Panc1 (cell line): ENCODE measurements at regions not wholly inside any gene's neighbourhood (a gene's known extent, or its start where the extent isn't known, plus 50 kb on each side); places are given as distances from the start of the nearest gene placed in this dataset.
A peak's percentile ranks its signal among the peaks of the same experiment; 100 is the strongest.

Source experiments
- ATAC-seq: fragments of 200-7000 bp; cut with Tn5 transposase; 2 replicates; pipeline ENCODE4 v1.9.1; 2020; ENCODE audit warnings: mild to moderate bottlenecking, moderate library complexity
- BruUV-seq: library from RNA; stranded (reverse); fragments of 400-500 nt; replicated peaks from 2 replicates; lab custom pipeline; 2021; lab: Mats Ljungman, UMichigan
- CTCF ChIA-PET: fragments of 300-600 bp; sonication (Branson Sonifier 250); formaldehyde crosslinking; loops from one replicate; lab custom pipeline; 2022; ENCODE audit warnings: antibody characterized with exemption; lab: Charles Lee
- POLR2A ChIA-PET: fragments of 300-600 bp; sonication (Branson Sonifier 250); formaldehyde crosslinking; loops from one replicate; lab custom pipeline; 2022; ENCODE audit warnings: antibody characterized with exemption; lab: Charles Lee
- DNase-seq: peaks from one replicate; pipeline ENCODE4 v3.0.0-alpha.2; 2010; ENCODE audit warnings: low read depth, low spot score
- H3K27ac ChIP-seq: 2 replicates; pipeline ENCODE4 v1.5.1; 2011; ENCODE audit warnings: mild to moderate bottlenecking, low read length, inconsistent platforms
- H3K27me3 ChIP-seq: fragments of 200-500 bp; sonication (Bioruptor generic); 2 replicates; pipeline ENCODE4 v1.6.0; 2014; ENCODE audit warnings: low read length, inconsistent platforms; ENCODE audit not compliant: control insufficient read depth, insufficient read depth
- H3K36me3 ChIP-seq: fragments of 200-500 bp; sonication (Bioruptor generic); 2 replicates; pipeline ENCODE4 v1.5.1; 2014; ENCODE audit warnings: inconsistent platforms, mild to moderate bottlenecking, low read length, moderate library complexity; ENCODE audit not compliant: control insufficient read depth, insufficient read depth
- H3K4me1 ChIP-seq: 2 replicates; pipeline ENCODE4 v1.5.1; 2011; ENCODE audit warnings: inconsistent platforms, mild to moderate bottlenecking, low read length, moderate library complexity; ENCODE audit not compliant: control insufficient read depth, insufficient read depth
- H3K4me3 ChIP-seq, 2 experiments: 2 replicates each; pipeline ENCODE4 v1.5.1; 2011 to 2012; ENCODE audit warnings: low read depth in 2 of 2, low read length in 2 of 2, mild to moderate bottlenecking in 2 of 2, inconsistent platforms in 1 of 2, moderate library complexity in 1 of 2
- H3K9me3 ChIP-seq: fragments of 200-500 bp; sonication (Bioruptor generic); 2 replicates; pipeline ENCODE4 v1.5.1; 2014; ENCODE audit warnings: low read depth, mild to moderate bottlenecking, inconsistent platforms, low read length, moderate library complexity; ENCODE audit not compliant: control insufficient read depth, insufficient read depth
- CTCF ChIP-seq: fragments of 450-650 bp; IDR thresholded peaks from 2 replicates; pipeline ENCODE4 v1.5.1; 2017; ENCODE audit warnings: mild to moderate bottlenecking
- POLR2AphosphoS5 ChIP-seq: IDR thresholded peaks from 2 replicates; pipeline ENCODE4 v1.6.1; 2012; ENCODE audit warnings: mild to moderate bottlenecking, low read depth, low read length, moderate library complexity
- REST ChIP-seq, 2 experiments: IDR thresholded peaks; 2 replicates each; pipeline ENCODE4 v1.6.1; 2011 to 2012; ENCODE audit warnings: low read depth in 2 of 2, control low read depth in 1 of 2, low read length in 1 of 2, mild to moderate bottlenecking in 1 of 2, moderate library complexity in 1 of 2; ENCODE audit not compliant: insufficient read depth in 1 of 2
- SIN3A ChIP-seq: IDR thresholded peaks from 2 replicates; pipeline ENCODE4 v1.6.1; 2012; ENCODE audit warnings: low read depth, mild to moderate bottlenecking, low read length, moderate library complexity, borderline replicate concordance; ENCODE audit not compliant: insufficient read depth
- TCF7L2 ChIP-seq: IDR thresholded peaks from 2 replicates; pipeline ENCODE4 v1.6.1; 2011; ENCODE audit warnings: mild to moderate bottlenecking, low read depth, low read length, inconsistent platforms
- in situ Hi-C: cut with HindIII; loops from 2 replicates; pipeline ENCODE4 v1.10.0; 2016; ENCODE audit warnings: low sequenced_read_pairs, low pct_unique_long_range_greater_than_20kb
- intact Hi-C: fragments of 100-400 bp; cut with micrococcal nuclease; formaldehyde crosslinking; loops from one replicate; pipeline ENCODE4 v1.10.0; 2022; ENCODE audit not compliant: unreplicated experiment

GRCh38 chr22:25405841-25406509, 158.5 kb upstream of the GRK3 start:
- Histone ChIP-seq H3K27me3 (no peaks in the 10 kb centered on the region), H3K9me3 (no peaks in the 10 kb centered on the region), H3K36me3 (no peaks in the 10 kb centered on the region), H3K4me3 (peak overlapping the region; percentile 55 to 65), H3K27ac (peak overlapping the region; percentile 84), H3K4me1 (peaks cover 25% of the 10 kb centered on the region)
- intact Hi-C loops (no loop called here), in situ Hi-C loops (no loop called here)
- DNase-seq (no peak), ATAC-seq (no peak)
- CTCF ChIA-PET = no interaction called here
- POLR2A ChIA-PET = no interaction called here
- no peak for TF ChIP-seq SIN3A
- no peak for TF ChIP-seq TCF7L2
- TF ChIP-seq POLR2AphosphoS5 = no peak
- no peak for TF ChIP-seq CTCF
- no peak for TF ChIP-seq REST (IDR thresholded peaks at IDR 0.05; ENCODE audit: insufficient read depth in 1 of 2, low read depth in 2 of 2, low read length in 1 of 2)
- TSS peak; percentile 87 for BruUV-seq

GRCh38 chr22:25406510-25407210, 157.8 kb upstream of the GRK3 start:
- TF ChIP-seq POLR2AphosphoS5 = no peak
- no peak for TF ChIP-seq REST (IDR thresholded peaks at IDR 0.05; ENCODE audit: insufficient read depth in 1 of 2, low read depth in 2 of 2, low read length in 1 of 2)
- TF ChIP-seq CTCF = no peak
- TF ChIP-seq TCF7L2 = no peak
- TF ChIP-seq SIN3A = no peak
- Histone ChIP-seq H3K27me3 (no peaks in the 10 kb centered on the region), H3K36me3 (no peaks in the 10 kb centered on the region), H3K9me3 (no peaks in the 10 kb centered on the region), H3K4me1 (peaks cover 18% of the 10 kb centered on the region), H3K4me3 (no peak overlapping the region), H3K27ac (peak overlapping the region; percentile 84; the same call in 1 of the 2 replicates)
- CTCF ChIA-PET = no interaction called here
- in situ Hi-C loops = no loop called here
- no peak for DNase-seq
- ATAC-seq = no peak
- POLR2A ChIA-PET = interaction anchor here (0.6 kb wide), 2 partner anchors 179 to 228 kb away, joined by 15 to 18 read pairs; no protein-coding TSS in a partner anchor
- no TSS peak for BruUV-seq
- intact Hi-C loops = no loop called here
